ENCODE measurements at regions not wholly inside any gene's neighbourhood (a gene's known extent, or its start where the extent isn't known, plus 50 kb on each side); places are given as distances from the start of the nearest gene placed in this dataset.
"Not testable (repeated sequence)": the region's sequence is repeated elsewhere in the genome, so short reads cannot be mapped to it uniquely, and the experiment has no call there.

GRCh38 chr7:25743670-25744451 is 408.1 kb upstream of the NFE2L3 start:
- TF ChIP-seq, protein P1, sequence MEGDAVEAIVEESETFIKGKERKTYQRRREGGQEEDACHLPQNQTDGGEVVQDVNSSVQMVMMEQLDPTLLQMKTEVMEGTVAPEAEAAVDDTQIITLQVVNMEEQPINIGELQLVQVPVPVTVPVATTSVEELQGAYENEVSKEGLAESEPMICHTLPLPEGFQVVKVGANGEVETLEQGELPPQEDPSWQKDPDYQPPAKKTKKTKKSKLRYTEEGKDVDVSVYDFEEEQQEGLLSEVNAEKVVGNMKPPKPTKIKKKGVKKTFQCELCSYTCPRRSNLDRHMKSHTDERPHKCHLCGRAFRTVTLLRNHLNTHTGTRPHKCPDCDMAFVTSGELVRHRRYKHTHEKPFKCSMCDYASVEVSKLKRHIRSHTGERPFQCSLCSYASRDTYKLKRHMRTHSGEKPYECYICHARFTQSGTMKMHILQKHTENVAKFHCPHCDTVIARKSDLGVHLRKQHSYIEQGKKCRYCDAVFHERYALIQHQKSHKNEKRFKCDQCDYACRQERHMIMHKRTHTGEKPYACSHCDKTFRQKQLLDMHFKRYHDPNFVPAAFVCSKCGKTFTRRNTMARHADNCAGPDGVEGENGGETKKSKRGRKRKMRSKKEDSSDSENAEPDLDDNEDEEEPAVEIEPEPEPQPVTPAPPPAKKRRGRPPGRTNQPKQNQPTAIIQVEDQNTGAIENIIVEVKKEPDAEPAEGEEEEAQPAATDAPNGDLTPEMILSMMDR (IDR thresholded peaks at IDR 0.05): not testable (repeated sequence)
- TF ChIP-seq EP300 (IDR thresholded peaks at IDR 0.05): not testable (repeated sequence)
